ENCODE measurements at regions not wholly inside any gene's neighbourhood (a gene's known extent, or its start where the extent isn't known, plus 50 kb on each side); places are given as distances from the start of the nearest gene placed in this dataset.

GRCh38 chr3:16106050-16106449 is 68.4 kb upstream of the GALNT15 start:
- no peak overlapping the region for H3K4me2 ChIP-seq
- H3K4me3 ChIP-seq (IDR thresholded peaks at IDR 0.05; ENCODE audit: insufficient read depth, low read depth, low read length): no peak overlapping the region
- H3K36me3 ChIP-seq (ENCODE audit: insufficient read depth): no peaks in the 10 kb centered on the region
- no peaks in the 10 kb centered on the region for H3K27me3 ChIP-seq (ENCODE audit: insufficient read depth, low read depth)
- no peaks in the 10 kb centered on the region for H4K20me1 ChIP-seq (ENCODE audit: insufficient read depth)
- no peaks in the 10 kb centered on the region for H3K4me1 ChIP-seq (ENCODE audit: low read depth, poor library complexity, severe bottlenecking)
- H3K79me2 ChIP-seq (ENCODE audit: insufficient read depth, low read depth): no peaks in the 10 kb centered on the region
- no peak overlapping the region for H3K27ac ChIP-seq
- no peak overlapping the region for H3K9ac ChIP-seq
- H2AFZ ChIP-seq (ENCODE audit: low read depth): no peak overlapping the region
- TF ChIP-seq CTCF (conservative IDR thresholded peaks at IDR 0.05; ENCODE audit: low read depth, low read length): no peak

GRCh38 chr3:16108424-16108823 is 66.1 kb upstream of the GALNT15 start:
- H3K4me3 ChIP-seq (IDR thresholded peaks at IDR 0.05; ENCODE audit: insufficient read depth, low read depth, low read length): no peak overlapping the region
- H3K27me3 ChIP-seq (ENCODE audit: insufficient read depth, low read depth): no peaks in the 10 kb centered on the region
- H3K4me1 ChIP-seq (ENCODE audit: low read depth, poor library complexity, severe bottlenecking): no peaks in the 10 kb centered on the region
- no peaks in the 10 kb centered on the region for H3K36me3 ChIP-seq (ENCODE audit: insufficient read depth)
- TF ChIP-seq CTCF (conservative IDR thresholded peaks at IDR 0.05; ENCODE audit: low read depth, low read length): no peak
- no peak overlapping the region for H2AFZ ChIP-seq (ENCODE audit: low read depth)
- H3K9ac ChIP-seq: no peak overlapping the region
- H3K4me2 ChIP-seq: no peak overlapping the region
- H4K20me1 ChIP-seq (ENCODE audit: insufficient read depth): no peaks in the 10 kb centered on the region
- H3K27ac ChIP-seq: no peak overlapping the region
- H3K79me2 ChIP-seq (ENCODE audit: insufficient read depth, low read depth): no peaks in the 10 kb centered on the region

- Histone ChIP-seq H3K4me1 (ENCODE audit: low read depth, poor library complexity, severe bottlenecking) (no peaks in the 10 kb centered on the region), H3K4me2 (no peak overlapping the region), H3K4me3 (IDR thresholded peaks at IDR 0.05; ENCODE audit: insufficient read depth, low read depth, low read length) (no peak overlapping the region), H3K36me3 (ENCODE audit: insufficient read depth) (no peaks in the 10 kb centered on the region), H3K79me2 (ENCODE audit: insufficient read depth, low read depth) (no peaks in the 10 kb centered on the region), H3K9ac (no peak overlapping the region), H3K27ac (no peak overlapping the region), H2AFZ (ENCODE audit: low read depth) (no peak overlapping the region), H3K27me3 (ENCODE audit: insufficient read depth, low read depth) (no peaks in the 10 kb centered on the region), H4K20me1 (ENCODE audit: insufficient read depth) (no peaks in the 10 kb centered on the region)
- no peak for TF ChIP-seq CTCF (conservative IDR thresholded peaks at IDR 0.05; ENCODE audit: low read depth, low read length)
These were observed 64.6 kb upstream of the GALNT15 start for GRCh38 chr3:16109929-16110328.

GRCh38 chr3:16112910-16113504 is 61.5 kb upstream of the GALNT15 start:
- no peaks in the 10 kb centered on the region for H4K20me1 ChIP-seq (ENCODE audit: insufficient read depth)
- no peak overlapping the region for H3K4me2 ChIP-seq
- H3K27me3 ChIP-seq (ENCODE audit: insufficient read depth, low read depth): no peaks in the 10 kb centered on the region
- no peak for TF ChIP-seq CTCF (conservative IDR thresholded peaks at IDR 0.05; ENCODE audit: low read depth, low read length)
- no peaks in the 10 kb centered on the region for H3K36me3 ChIP-seq (ENCODE audit: insufficient read depth)
- H3K4me3 ChIP-seq (IDR thresholded peaks at IDR 0.05; ENCODE audit: insufficient read depth, low read depth, low read length): no peak overlapping the region
- no peak overlapping the region for H3K9ac ChIP-seq
- no peak overlapping the region for H3K27ac ChIP-seq
- H2AFZ ChIP-seq (ENCODE audit: low read depth): no peak overlapping the region
- H3K4me1 ChIP-seq (ENCODE audit: low read depth, poor library complexity, severe bottlenecking): no peaks in the 10 kb centered on the region
- H3K79me2 ChIP-seq (ENCODE audit: insufficient read depth, low read depth): no peaks in the 10 kb centered on the region
